Astrocyte (in vitro differentiated cells and primary cell): ENCODE measurements at regions not wholly inside any gene's neighbourhood (a gene's known extent, or its start where the extent isn't known, plus 50 kb on each side); places are given as distances from the start of the nearest gene placed in this dataset.
A peak's percentile ranks its signal among the peaks of the same experiment; 100 is the strongest.

Source experiments
- DNase-seq: peaks from one replicate; pipeline ENCODE4 v3.0.0-alpha.2; 2010; ENCODE audit warnings: low read depth
- FAIRE-seq: peaks from 2 replicates; lab custom pipeline; 2011; peaks lifted over from hg19 to GRCh38; lab: Jason Lieb, UNC
- H2AFZ ChIP-seq: 2 replicates; pipeline ENCODE4 v1.6.0; 2012; ENCODE audit warnings: low read depth, low read length, inconsistent platforms
- H3K27ac ChIP-seq: 2 replicates; pipeline ENCODE4 v1.5.1; 2011; ENCODE audit warnings: low read depth, low read length, inconsistent platforms
- H3K27me3 ChIP-seq: 2 replicates; pipeline ENCODE4 v1.6.0; 2011; ENCODE audit warnings: low read length, inconsistent platforms; ENCODE audit not compliant: insufficient read depth
- H3K36me3 ChIP-seq: 2 replicates; pipeline ENCODE4 v1.5.1; 2011; ENCODE audit warnings: low read length, inconsistent platforms; ENCODE audit not compliant: insufficient read depth
- H3K4me1 ChIP-seq: 2 replicates; pipeline ENCODE4 v1.5.1; 2011; ENCODE audit warnings: low read length, inconsistent platforms; ENCODE audit not compliant: insufficient read depth
- H3K4me2 ChIP-seq: 2 replicates; pipeline ENCODE4 v1.6.0; 2012; ENCODE audit warnings: low read length, inconsistent platforms
- H3K4me3 ChIP-seq: 2 replicates; pipeline ENCODE4 v1.5.1; 2011; ENCODE audit warnings: low read depth, mild to moderate bottlenecking, low read length, inconsistent platforms; ENCODE audit not compliant: insufficient read depth
- H3K79me2 ChIP-seq: 2 replicates; pipeline ENCODE4 v1.6.0; 2012; ENCODE audit warnings: mild to moderate bottlenecking, low read length, inconsistent platforms; ENCODE audit not compliant: insufficient read depth
- H3K9ac ChIP-seq: 2 replicates; pipeline ENCODE4 v1.6.0; 2012; ENCODE audit warnings: mild to moderate bottlenecking, low read length, inconsistent platforms
- H3K9me3 ChIP-seq: 2 replicates; pipeline ENCODE4 v1.5.1; 2012; ENCODE audit warnings: low read depth, mild to moderate bottlenecking, low read length, inconsistent platforms; ENCODE audit not compliant: insufficient read depth
- H4K20me1 ChIP-seq: 2 replicates; pipeline ENCODE4 v1.6.0; 2012; ENCODE audit warnings: low read length, inconsistent platforms; ENCODE audit not compliant: insufficient read depth
- H3K27ac Mint-ChIP-seq: one replicate; pipeline ENCODE4 v1.8.0; 2021; ENCODE audit warnings: mild to moderate bottlenecking, mixed read lengths; ENCODE audit not compliant: unreplicated experiment
- H3K27me3 Mint-ChIP-seq: one replicate; pipeline ENCODE4 v1.8.0; 2021; ENCODE audit warnings: low read depth, mixed read lengths; ENCODE audit not compliant: unreplicated experiment
- H3K36me3 Mint-ChIP-seq: one replicate; pipeline ENCODE4 v1.8.0; 2021; ENCODE audit warnings: low read depth, mixed read lengths; ENCODE audit not compliant: unreplicated experiment
- H3K4me1 Mint-ChIP-seq: one replicate; pipeline ENCODE4 v1.8.0; 2021; ENCODE audit warnings: low read depth, mixed read lengths; ENCODE audit not compliant: unreplicated experiment
- H3K4me3 Mint-ChIP-seq: one replicate; pipeline ENCODE4 v1.8.0; 2021; ENCODE audit warnings: mild to moderate bottlenecking, moderate library complexity, mixed read lengths; ENCODE audit not compliant: unreplicated experiment
- H3K9me3 Mint-ChIP-seq: one replicate; pipeline ENCODE4 v1.8.0; 2021; ENCODE audit warnings: mild to moderate bottlenecking, mixed read lengths; ENCODE audit not compliant: unreplicated experiment
- EZH2 ChIP-seq: IDR thresholded peaks from 2 replicates; pipeline ENCODE4 v1.6.1; 2012; ENCODE audit warnings: mild to moderate bottlenecking, low read length, inconsistent platforms; ENCODE audit not compliant: insufficient read depth
- TF ChIP-seq, protein P1 (sequence below): IDR thresholded peaks from 2 replicates; pipeline ENCODE4 v1.5.1; 2011; ENCODE audit warnings: low read depth, mild to moderate bottlenecking, inconsistent platforms, low read length, moderate library complexity; ENCODE audit not compliant: insufficient read depth

DNA sequence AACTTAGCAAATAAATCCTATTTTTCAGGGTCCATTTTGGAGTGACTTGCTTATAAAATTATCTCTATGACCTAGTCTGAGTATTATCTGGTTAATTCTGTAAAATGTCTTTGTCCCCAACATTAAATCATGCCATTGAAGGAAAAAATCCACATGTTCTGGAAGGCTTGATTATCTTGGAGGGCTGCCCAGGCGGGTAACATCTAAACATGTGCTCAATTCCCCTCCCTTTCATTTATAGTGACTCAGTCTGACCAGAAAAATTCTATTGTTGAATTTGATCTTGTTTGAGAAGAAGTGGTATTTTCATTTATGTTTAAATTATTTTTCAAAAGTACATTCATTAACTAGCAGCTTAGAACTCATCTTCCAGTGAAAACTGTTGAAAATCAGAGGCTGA lies 55.4 kb upstream of the SLC10A7 start:
- Mint-ChIP-seq H3K27ac (no peak overlapping the region), H3K36me3 (no peaks in the 10 kb centered on the region), H3K27me3 (no peaks in the 10 kb centered on the region), H3K4me1 (no peaks in the 10 kb centered on the region), H3K4me3 (no peak overlapping the region), H3K9me3 (no peaks in the 10 kb centered on the region)
- no peak for FAIRE-seq
- Histone ChIP-seq H3K36me3 (no peaks in the 10 kb centered on the region), H3K4me2 (no peak overlapping the region), H2AFZ (no peak overlapping the region), H3K79me2 (no peaks in the 10 kb centered on the region), H3K27me3 (no peaks in the 10 kb centered on the region), H3K9ac (no peak overlapping the region), H4K20me1 (no peaks in the 10 kb centered on the region), H3K4me3 (no peak overlapping the region), H3K4me1 (no peaks in the 10 kb centered on the region), H3K9me3 (no peaks in the 10 kb centered on the region), H3K27ac (no peak overlapping the region)
- DNase-seq = peak; percentile 26
- TF ChIP-seq, protein P1, sequence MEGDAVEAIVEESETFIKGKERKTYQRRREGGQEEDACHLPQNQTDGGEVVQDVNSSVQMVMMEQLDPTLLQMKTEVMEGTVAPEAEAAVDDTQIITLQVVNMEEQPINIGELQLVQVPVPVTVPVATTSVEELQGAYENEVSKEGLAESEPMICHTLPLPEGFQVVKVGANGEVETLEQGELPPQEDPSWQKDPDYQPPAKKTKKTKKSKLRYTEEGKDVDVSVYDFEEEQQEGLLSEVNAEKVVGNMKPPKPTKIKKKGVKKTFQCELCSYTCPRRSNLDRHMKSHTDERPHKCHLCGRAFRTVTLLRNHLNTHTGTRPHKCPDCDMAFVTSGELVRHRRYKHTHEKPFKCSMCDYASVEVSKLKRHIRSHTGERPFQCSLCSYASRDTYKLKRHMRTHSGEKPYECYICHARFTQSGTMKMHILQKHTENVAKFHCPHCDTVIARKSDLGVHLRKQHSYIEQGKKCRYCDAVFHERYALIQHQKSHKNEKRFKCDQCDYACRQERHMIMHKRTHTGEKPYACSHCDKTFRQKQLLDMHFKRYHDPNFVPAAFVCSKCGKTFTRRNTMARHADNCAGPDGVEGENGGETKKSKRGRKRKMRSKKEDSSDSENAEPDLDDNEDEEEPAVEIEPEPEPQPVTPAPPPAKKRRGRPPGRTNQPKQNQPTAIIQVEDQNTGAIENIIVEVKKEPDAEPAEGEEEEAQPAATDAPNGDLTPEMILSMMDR = no peak
- TF ChIP-seq EZH2 = no peak

DNA sequence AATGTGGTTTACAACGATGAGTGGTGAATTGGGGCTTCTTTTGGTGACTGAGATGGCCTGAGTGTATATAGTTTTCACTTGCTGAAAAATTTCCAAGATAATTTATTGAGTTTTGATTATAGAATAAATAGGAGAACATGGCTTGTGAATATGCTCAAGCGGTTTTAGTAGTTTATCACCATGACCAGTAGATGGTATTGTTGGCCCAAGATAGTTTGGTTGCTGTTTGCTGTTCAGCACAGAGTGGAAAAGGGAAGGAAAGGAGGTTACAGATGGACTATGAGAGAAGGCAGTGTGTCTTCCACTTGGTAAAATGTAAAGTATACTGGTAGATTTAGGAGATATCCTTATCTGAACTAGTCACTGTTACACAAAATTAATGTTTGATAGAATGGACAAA lies 55.8 kb upstream of the POU4F2 start:
- H3K27me3 ChIP-seq = no peaks in the 10 kb centered on the region
- no peaks in the 10 kb centered on the region for H3K36me3 ChIP-seq
- H3K4me2 ChIP-seq = no peak overlapping the region
- H3K36me3 Mint-ChIP-seq = no peaks in the 10 kb centered on the region
- no peak overlapping the region for H3K27ac ChIP-seq
- no peak overlapping the region for H2AFZ ChIP-seq
- no peak overlapping the region for H3K9ac ChIP-seq
- no peak overlapping the region for H3K27ac Mint-ChIP-seq
- TF ChIP-seq, protein P1 = no peak
- no peak for TF ChIP-seq EZH2
- DNase-seq = no peak
- H3K4me1 Mint-ChIP-seq = peaks cover 6% of the 10 kb centered on the region
- no peak overlapping the region for H3K4me3 ChIP-seq
- no peak for FAIRE-seq
- no peaks in the 10 kb centered on the region for H3K9me3 Mint-ChIP-seq
- peaks cover 2% of the 10 kb centered on the region for H3K27me3 Mint-ChIP-seq
- H3K79me2 ChIP-seq = no peaks in the 10 kb centered on the region
- H3K4me1 ChIP-seq = no peaks in the 10 kb centered on the region
- H4K20me1 ChIP-seq = no peaks in the 10 kb centered on the region
- no peaks in the 10 kb centered on the region for H3K9me3 ChIP-seq
- no peak overlapping the region for H3K4me3 Mint-ChIP-seq

DNA sequence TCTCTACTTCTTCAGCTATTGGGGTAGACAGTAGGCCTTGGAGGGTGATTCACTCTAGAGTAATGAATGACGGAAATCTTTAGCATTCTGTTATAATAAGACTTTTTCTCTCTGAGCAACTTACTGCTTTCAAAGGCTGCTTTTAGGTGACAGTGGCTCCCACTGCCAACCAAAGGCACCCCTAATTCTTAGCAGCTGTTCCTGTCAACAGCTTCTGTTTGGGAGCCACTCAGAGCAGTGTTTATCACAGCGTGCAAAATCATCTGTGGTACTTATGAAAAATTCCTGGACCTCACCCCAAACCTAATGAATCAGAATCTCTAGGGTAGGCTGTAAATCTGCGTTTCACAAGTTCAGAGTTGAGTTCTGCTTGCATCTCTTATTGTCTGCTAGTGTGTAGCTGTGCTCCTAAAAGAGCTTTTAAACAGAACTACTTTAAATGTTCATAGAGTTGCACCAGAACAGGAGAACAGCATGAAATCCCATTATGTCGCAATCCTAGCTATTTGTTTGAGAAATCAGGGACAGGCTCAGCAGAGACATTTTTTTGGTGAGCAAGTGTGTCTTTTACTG lies 52.8 kb upstream of the POU4F2 start:
- no peaks in the 10 kb centered on the region for H3K9me3 ChIP-seq
- Mint-ChIP-seq H3K4me1 (peaks cover 6% of the 10 kb centered on the region), H3K27ac (no peak overlapping the region), H3K9me3 (no peaks in the 10 kb centered on the region), H3K36me3 (no peaks in the 10 kb centered on the region), H3K27me3 (peaks cover 2% of the 10 kb centered on the region), H3K4me3 (no peak overlapping the region)
- peak; percentile 30 for DNase-seq
- no peak overlapping the region for H2AFZ ChIP-seq
- H3K4me1 ChIP-seq = no peaks in the 10 kb centered on the region
- no peak for FAIRE-seq
- H4K20me1 ChIP-seq = no peaks in the 10 kb centered on the region
- H3K36me3 ChIP-seq = no peaks in the 10 kb centered on the region
- no peak overlapping the region for H3K4me3 ChIP-seq
- no peak overlapping the region for H3K27ac ChIP-seq
- H3K27me3 ChIP-seq = no peaks in the 10 kb centered on the region
- TF ChIP-seq, protein P1 = no peak
- TF ChIP-seq EZH2 = no peak
- no peak overlapping the region for H3K4me2 ChIP-seq
- no peaks in the 10 kb centered on the region for H3K79me2 ChIP-seq
- no peak overlapping the region for H3K9ac ChIP-seq
